Thyroid gland (tissue), 4 donors: ENCODE measurements at regions not wholly inside any gene's neighbourhood (a gene's known extent, or its start where the extent isn't known, plus 50 kb on each side); places are given as distances from the start of the nearest gene placed in this dataset.

Experiments used
- CTCF ChIP-seq, 6 experiments: fragments of 200-600 bp in 3 of 6; fragments of 450-650 bp in 3 of 6; sonication (generic) in 3 of 6; IDR thresholded peaks; one replicate each; pipeline ENCODE4 v1.5.1; 2016 to 2019; ENCODE audit warnings: antibody characterized with exemption in 6 of 6, mild to moderate bottlenecking in 2 of 6, inconsistent platforms in 1 of 6, moderate library complexity in 1 of 6
- POLR2A ChIP-seq, 2 donors: fragments of 450-650 bp; IDR thresholded peaks; one replicate each; pipeline ENCODE4 v1.6.1; 2017; ENCODE audit warnings: antibody characterized with exemption in 2 of 2, mild to moderate bottlenecking in 2 of 2, moderate library complexity in 1 of 2

GRCh38 chr13:50156561-50157127, 141.4 kb downstream of the KCNRG start:
- TF ChIP-seq CTCF (IDR thresholded peaks at IDR 0.05) (no peak), POLR2A (IDR thresholded peaks at IDR 0.05) (no peak)
